GM19324 (cell line): ENCODE measurements at regions not wholly inside any gene's neighbourhood (a gene's known extent, or its start where the extent isn't known, plus 50 kb on each side); places are given as distances from the start of the nearest gene placed in this dataset.
"Not testable (repeated sequence)": the region's sequence is repeated elsewhere in the genome, so short reads cannot be mapped to it uniquely, and the experiment has no call there.

Source experiments
- ATAC-seq: cut with Tn5 transposase; IDR thresholded peaks from one replicate; pipeline ENCODE4 v1.9.1; 2021; ENCODE audit warnings: mild to moderate bottlenecking, moderate library complexity; ENCODE audit not compliant: unreplicated experiment, low FRiP score

GRCh38 chr5:60023255-60023654 lies 129.7 kb upstream of the PDE4D start:
- ATAC-seq = no peak

DNA sequence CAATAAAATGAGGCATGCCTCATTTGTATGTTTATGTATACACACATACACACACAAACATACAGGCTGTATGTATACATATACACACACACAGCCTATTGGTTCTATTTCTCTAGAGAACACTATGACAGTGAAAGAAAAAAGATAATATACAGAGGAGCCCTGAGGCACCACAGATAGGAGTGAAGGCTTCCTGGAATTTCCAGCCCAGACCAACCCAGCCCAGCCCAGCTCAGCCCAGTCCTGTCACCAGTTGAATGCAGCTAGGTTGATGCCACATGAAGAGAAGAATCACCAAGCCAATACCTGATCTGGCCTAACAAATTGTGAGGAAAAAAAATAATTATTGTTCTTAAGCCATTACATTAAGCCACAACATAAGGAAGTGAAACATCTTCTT lies 126.9 kb upstream of the PDE4D start:
- ATAC-seq = no peak

- ATAC-seq = not testable (repeated sequence)
Observed at GRCh38 chr5:60018960-60019359, 125.4 kb upstream of the PDE4D start.

GRCh38 chr5:60018091-60018490 lies 124.6 kb upstream of the PDE4D start:
- ATAC-seq = no peak

- no peak for ATAC-seq
Observed at GRCh38 chr5:60014331-60014730, 120.8 kb upstream of the PDE4D start.

DNA sequence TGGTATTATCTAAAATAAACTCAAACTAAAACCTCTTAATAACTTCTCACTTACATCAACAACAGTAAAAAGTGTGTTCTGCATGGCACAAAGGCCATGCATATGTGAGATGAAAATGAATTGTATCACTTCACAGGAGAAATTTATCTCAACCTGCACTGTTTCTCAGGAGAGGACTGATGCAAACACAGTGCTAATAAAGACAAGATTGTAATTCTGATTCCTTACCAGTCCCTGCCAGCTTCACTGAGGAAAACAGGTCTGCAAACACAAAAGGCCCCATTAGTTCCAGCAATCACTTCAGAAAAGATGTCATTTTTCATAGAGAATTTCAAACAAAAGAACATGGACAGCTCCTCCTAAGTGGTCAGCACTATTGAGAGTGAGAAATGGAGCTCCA lies 117.3 kb upstream of the PDE4D start:
- no peak for ATAC-seq

DNA sequence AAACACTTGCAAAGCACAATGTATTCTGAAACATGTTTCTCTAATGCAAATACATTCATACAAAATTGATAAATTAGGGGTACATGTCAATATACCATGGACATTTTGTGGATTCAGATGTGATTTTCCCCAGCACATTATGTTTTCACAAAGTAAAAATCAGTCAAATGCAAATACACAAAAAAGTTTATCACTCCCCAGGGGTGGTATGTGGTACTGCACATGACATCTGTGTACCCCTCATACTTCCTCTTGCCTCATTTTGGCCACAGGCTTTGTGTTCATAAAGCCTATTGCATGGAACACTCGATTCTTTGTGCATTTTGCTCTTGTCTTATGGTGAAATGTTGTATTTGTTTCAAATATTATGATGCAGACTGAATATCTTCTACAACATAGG lies 116.8 kb upstream of the PDE4D start:
- no peak for ATAC-seq

- no peak for ATAC-seq
Observed at GRCh38 chr5:60007729-60008128, 114.2 kb upstream of the PDE4D start.

DNA sequence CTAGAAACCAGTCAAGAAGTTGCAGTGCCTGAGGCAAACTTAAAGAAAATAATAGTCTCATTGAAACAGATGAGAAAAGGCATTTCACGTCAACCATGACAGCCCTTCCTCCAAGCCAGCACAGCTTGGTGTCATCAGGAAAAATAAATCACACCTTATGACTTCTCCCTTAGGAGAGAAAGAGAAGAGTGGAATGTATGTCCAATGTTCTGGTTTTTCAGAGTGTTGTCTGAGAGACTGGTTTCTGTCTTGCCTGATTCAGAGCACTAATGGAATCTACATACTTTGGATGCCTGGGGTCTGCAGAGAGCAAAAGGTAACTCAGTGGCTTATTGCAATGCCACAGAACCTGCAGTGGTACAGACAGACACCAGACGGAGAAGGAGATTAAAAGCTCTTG lies 105.5 kb upstream of the PDE4D start:
- no peak for ATAC-seq

DNA sequence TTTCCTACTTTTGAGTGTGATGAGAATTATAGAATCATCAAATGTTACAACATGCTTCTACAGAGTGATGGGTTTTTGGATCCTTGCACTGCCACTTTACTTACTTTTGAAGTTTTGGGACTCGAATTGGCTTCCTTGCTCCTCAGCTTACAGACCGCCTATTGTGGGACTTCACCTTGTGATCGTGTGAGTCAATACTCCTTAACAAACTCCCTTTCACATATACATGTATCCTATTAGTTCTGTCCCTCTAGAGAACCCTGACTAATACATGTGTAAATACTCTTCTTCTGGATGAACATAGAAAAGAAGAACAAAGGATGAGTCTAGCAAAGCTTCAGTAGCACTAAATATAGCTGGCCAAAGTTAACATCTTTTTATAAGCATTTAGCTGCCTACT lies 98.7 kb upstream of the PDE4D start:
- ATAC-seq = no peak

DNA sequence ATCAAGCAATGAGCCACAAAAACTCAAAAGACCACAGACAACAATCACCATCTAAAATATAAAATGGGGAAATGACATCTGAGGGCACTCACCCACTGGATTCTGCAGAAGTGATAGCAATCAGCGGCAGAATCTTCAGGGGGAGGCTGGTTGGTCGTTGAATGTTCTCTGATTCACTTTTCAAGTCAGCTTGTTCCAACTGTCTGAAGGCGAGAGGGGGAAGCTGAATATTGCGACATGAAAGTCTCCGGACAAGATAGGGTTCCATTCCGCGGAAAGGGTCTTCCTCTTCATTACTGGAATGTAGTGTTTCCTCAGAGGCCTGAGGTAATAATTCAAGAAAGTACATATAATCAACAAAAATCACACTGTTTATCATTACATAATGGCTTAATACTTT lies 94.9 kb upstream of the PDE4D start:
- no peak for ATAC-seq

DNA sequence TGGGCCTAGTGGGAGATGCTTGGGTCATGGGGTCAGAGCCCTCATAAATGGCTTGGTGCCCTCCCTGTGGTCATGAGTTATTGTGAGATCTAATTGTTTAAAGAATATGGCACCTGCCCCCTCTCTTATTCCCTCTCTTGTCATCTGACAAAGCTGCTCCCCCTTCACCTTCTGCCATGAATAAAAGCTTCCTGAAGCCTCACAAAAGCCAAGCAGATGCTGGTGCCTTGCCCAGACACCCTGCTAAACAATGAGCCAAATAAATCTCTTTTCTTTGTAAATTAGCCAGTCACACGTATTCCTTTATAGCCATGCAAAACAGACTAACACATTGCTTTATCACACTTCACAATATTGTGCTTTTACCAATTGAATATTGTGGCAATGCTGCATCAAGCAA lies 82.8 kb upstream of the PDE4D start:
- ATAC-seq = no peak

- ATAC-seq = no peak
Observed at GRCh38 chr5:59972043-59972442, 78.5 kb upstream of the PDE4D start.

DNA sequence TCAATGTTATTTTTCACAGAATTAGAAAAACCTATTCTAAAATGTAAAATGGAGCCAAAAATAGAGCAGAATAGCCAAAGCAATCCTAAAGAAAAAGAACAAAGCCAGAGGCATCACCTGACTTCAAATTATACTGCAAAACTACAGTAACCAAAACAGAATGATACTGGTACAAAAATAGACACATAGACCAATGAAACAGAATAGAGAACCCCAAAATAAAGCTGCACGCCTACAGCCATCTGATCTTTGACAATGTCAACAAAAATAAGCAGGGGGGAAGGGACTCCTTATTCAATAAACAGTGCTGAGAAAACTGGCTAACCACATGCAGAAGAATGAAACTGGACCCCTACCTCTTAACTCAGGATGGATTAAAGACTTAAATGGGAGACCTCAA lies 65.8 kb upstream of the PDE4D start:
- no peak for ATAC-seq

DNA sequence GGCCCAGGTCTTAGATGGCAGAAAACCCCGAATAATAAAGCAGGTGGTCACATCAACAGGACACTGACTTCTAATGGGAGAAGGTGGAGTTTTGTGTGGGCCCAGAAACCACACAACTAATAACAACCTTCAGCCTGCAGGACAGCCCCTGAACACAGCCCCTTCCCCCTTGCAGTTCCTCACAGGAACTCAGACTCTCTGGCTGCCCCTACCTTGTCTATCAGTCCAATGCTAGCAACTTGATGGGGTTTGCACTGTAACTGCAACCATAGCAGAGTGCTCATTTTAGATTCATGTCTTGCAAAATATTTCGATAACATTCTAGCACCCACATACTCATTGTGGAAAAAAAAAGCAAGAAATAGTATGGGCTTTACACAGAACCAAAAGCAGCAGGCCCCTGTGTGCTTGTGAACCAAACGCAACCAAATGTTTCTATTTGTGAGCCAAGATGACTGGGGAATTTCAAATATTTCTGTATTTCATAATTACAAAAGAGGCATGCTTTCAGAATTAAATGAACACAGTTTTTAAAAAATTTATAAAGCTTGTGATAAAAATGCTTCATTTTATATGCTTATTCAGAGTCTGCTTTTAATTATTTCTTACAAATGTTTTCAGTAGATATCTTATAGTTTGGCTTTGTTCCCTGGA lies 62.7 kb upstream of the PDE4D start:
- ATAC-seq = no peak

GRCh38 chr5:59955241-59955640 lies 61.7 kb upstream of the PDE4D start:
- no peak for ATAC-seq

- ATAC-seq = no peak
Observed at GRCh38 chr5:59943452-59944113, 50.1 kb upstream of the PDE4D start.
